ENCODE measurements at regions not wholly inside any gene's neighbourhood (a gene's known extent, or its start where the extent isn't known, plus 50 kb on each side); places are given as distances from the start of the nearest gene placed in this dataset.

GRCh38 chr11:24046731-24047130 is 450.1 kb upstream of the LUZP2 start:
- TF ChIP-seq POLR2A (IDR thresholded peaks at IDR 0.05) (no peak), CTCF (IDR thresholded peaks at IDR 0.05 in 4 of 5, conservative IDR thresholded peaks at IDR 0.05 in 1 of 5) (no peak)
